ENCODE measurements at regions not wholly inside any gene's neighbourhood (a gene's known extent, or its start where the extent isn't known, plus 50 kb on each side); places are given as distances from the start of the nearest gene placed in this dataset.

DNA sequence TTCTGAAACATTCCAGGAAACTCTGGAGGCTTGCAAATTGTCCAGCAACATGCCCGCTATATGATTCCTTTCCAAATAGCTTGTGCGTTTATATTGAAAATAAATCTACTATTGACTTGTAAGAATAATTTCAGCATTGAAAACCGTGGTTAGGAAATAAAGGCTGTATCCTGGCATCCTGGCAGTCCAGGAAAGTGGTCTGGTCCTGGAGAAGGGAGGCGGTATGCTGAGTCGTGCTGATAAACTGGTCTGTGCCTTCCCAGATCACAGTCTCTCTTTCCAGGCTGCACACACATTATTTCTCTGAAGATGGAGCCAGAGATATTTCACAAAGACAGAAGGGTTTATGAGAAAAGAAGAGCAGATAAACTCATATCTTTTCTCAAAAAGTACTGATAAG, 350.1 kb upstream of the COBL start:
- TF ChIP-seq, protein P1, sequence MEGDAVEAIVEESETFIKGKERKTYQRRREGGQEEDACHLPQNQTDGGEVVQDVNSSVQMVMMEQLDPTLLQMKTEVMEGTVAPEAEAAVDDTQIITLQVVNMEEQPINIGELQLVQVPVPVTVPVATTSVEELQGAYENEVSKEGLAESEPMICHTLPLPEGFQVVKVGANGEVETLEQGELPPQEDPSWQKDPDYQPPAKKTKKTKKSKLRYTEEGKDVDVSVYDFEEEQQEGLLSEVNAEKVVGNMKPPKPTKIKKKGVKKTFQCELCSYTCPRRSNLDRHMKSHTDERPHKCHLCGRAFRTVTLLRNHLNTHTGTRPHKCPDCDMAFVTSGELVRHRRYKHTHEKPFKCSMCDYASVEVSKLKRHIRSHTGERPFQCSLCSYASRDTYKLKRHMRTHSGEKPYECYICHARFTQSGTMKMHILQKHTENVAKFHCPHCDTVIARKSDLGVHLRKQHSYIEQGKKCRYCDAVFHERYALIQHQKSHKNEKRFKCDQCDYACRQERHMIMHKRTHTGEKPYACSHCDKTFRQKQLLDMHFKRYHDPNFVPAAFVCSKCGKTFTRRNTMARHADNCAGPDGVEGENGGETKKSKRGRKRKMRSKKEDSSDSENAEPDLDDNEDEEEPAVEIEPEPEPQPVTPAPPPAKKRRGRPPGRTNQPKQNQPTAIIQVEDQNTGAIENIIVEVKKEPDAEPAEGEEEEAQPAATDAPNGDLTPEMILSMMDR (conservative IDR thresholded peaks at IDR 0.05; ENCODE audit: low read depth, low read length), result no peak
- no peak for TF ChIP-seq RAD21 (IDR thresholded peaks at IDR 0.05; ENCODE audit: low read length)
- no peak for TF ChIP-seq MXI1 (IDR thresholded peaks at IDR 0.05; ENCODE audit: borderline replicate concordance, low read depth, low read length)
- no peak for TF ChIP-seq RFX5 (IDR thresholded peaks at IDR 0.05; ENCODE audit: low read depth, low read length)
- TF ChIP-seq POLR2A (IDR thresholded peaks at IDR 0.05; ENCODE audit: low read depth, low read length), result no peak
- TF ChIP-seq CEBPB (IDR thresholded peaks at IDR 0.05; ENCODE audit: low read depth, low read length), result no peak
- no peak for TF ChIP-seq BHLHE40 (IDR thresholded peaks at IDR 0.05; ENCODE audit: low read depth, low read length)
- TF ChIP-seq, protein P2, sequence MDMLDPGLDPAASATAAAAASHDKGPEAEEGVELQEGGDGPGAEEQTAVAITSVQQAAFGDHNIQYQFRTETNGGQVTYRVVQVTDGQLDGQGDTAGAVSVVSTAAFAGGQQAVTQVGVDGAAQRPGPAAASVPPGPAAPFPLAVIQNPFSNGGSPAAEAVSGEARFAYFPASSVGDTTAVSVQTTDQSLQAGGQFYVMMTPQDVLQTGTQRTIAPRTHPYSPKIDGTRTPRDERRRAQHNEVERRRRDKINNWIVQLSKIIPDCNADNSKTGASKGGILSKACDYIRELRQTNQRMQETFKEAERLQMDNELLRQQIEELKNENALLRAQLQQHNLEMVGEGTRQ (IDR thresholded peaks at IDR 0.05; ENCODE audit: low read depth, low read length), result no peak
- TF ChIP-seq MAFK (IDR thresholded peaks at IDR 0.05; ENCODE audit: low read depth, low read length), result no peak
- no peak for TF ChIP-seq MAZ (IDR thresholded peaks at IDR 0.05; ENCODE audit: borderline replicate concordance, low read depth, low read length)
